ENCODE measurements at regions not wholly inside any gene's neighbourhood (a gene's known extent, or its start where the extent isn't known, plus 50 kb on each side); places are given as distances from the start of the nearest gene placed in this dataset.

GRCh38 chr13:64884976-64885375 is 2345.2 kb downstream of the PCDH9 start:
- no TSS peak for BruUV-seq (replicated peaks)
- intact Hi-C loops (cut with micrococcal nuclease) (no loop called here), dilution Hi-C loops (cut with MboI; ENCODE audit: extremely low pct_ligation_motif_present, low sequenced_read_pairs) (no loop called here)
- H2AFZ ChIP-seq (ENCODE audit: low read depth, low read length) = no peak overlapping the region
- no peaks in the 10 kb centered on the region for H3K36me3 ChIP-seq (ENCODE audit: control insufficient read depth in 2 of 2, extremely low read depth in 1 of 2, insufficient read depth in 2 of 2, low read length in 2 of 2)
- DNase-seq (ENCODE audit: low read depth, low spot score) (no peak), FAIRE-seq (no peak)
- CTCF ChIA-PET = no interaction called here
- no peak overlapping the region for H3K4me3 ChIP-seq (replicated peaks in 1 of 3; ENCODE audit: insufficient read depth in 1 of 3, low read depth in 1 of 3, low read length in 3 of 3)
- no peaks in the 10 kb centered on the region for H4K20me1 ChIP-seq (replicated peaks; ENCODE audit: control insufficient read depth, extremely low read depth, insufficient read depth, low read length)
- no peaks in the 10 kb centered on the region for H3K9me1 ChIP-seq (replicated peaks; ENCODE audit: control insufficient read depth, extremely low read depth, insufficient read depth, low read length)
- TF ChIP-seq POLR2A (IDR thresholded peaks at IDR 0.05; ENCODE audit: low read depth, low read length) = no peak
- TF ChIP-seq GATA2 (IDR thresholded peaks at IDR 0.05; ENCODE audit: insufficient read depth, insufficient read length, low read depth, low read length) = no peak
- no peak for TF ChIP-seq POLR2AphosphoS5 (IDR thresholded peaks at IDR 0.05; ENCODE audit: insufficient read depth, low read depth, low read length)
- TF ChIP-seq MAX (IDR thresholded peaks at IDR 0.05; ENCODE audit: insufficient read depth, insufficient read length) = no peak
- no peak for TF ChIP-seq JUN (IDR thresholded peaks at IDR 0.05; ENCODE audit: borderline replicate concordance, insufficient read depth, insufficient read length, low read depth)
- TF ChIP-seq MYC (IDR thresholded peaks at IDR 0.05; ENCODE audit: low read depth, low read length) = no peak
- no peak for TF ChIP-seq EZH2 (IDR thresholded peaks at IDR 0.05; ENCODE audit: borderline replicate concordance, low read depth, low read length, severe bottlenecking)
- no peak for TF ChIP-seq CTCF (IDR thresholded peaks at IDR 0.05; ENCODE audit: extremely low read depth in 1 of 2, insufficient read depth in 1 of 2, low read depth in 1 of 2, low read length in 2 of 2)
- no peak for TF ChIP-seq FOS (IDR thresholded peaks at IDR 0.05; ENCODE audit: borderline replicate concordance, insufficient read depth, low read length)
- no peak overlapping the region for H3K9ac ChIP-seq (replicated peaks; ENCODE audit: extremely low read depth, insufficient read depth, low read length)
- H3K27ac ChIP-seq (ENCODE audit: insufficient read depth, low read depth, low read length) = no peak overlapping the region
- no peaks in the 10 kb centered on the region for H3K4me1 ChIP-seq (ENCODE audit: control insufficient read depth, extremely low read depth, insufficient read depth, low read length)
- no peaks in the 10 kb centered on the region for H3K79me2 ChIP-seq (ENCODE audit: control insufficient read depth, insufficient read depth, low read length)
- POLR2A ChIA-PET = no interaction called here
- H3K9me3 ChIP-seq (replicated peaks; ENCODE audit: control insufficient read depth, insufficient read depth, low read length) = no peaks in the 10 kb centered on the region
- H3K4me2 ChIP-seq (ENCODE audit: insufficient read depth, low read length) = no peak overlapping the region
- no peaks in the 10 kb centered on the region for H3K27me3 ChIP-seq (ENCODE audit: control insufficient read depth in 2 of 2, insufficient read depth in 2 of 2, low read length in 2 of 2)

Data from endothelial cell of umbilical vein (primary cell).